Gastroesophageal sphincter (tissue), 4 donors: ENCODE measurements at regions not wholly inside any gene's neighbourhood (a gene's known extent, or its start where the extent isn't known, plus 50 kb on each side); places are given as distances from the start of the nearest gene placed in this dataset.
A peak's percentile ranks its signal among the peaks of the same experiment; 100 is the strongest.

ENCODE experiments used
- ATAC-seq: fragments of 150-250 bp; one replicate; pipeline ENCODE4 v1.9.1; 2016; ENCODE audit warnings: mild to moderate bottlenecking, moderate library complexity
- H3K27ac ChIP-seq, 4 donors: fragments of 200-600 bp; sonication (generic) in 3 of 4; 1 replicate in 3 of 4; 2 replicates in 1 of 4; pipeline ENCODE4 v1.5.1; 2016 to 2019
- H3K27me3 ChIP-seq: fragments of 200-600 bp; sonication (generic); one replicate; pipeline ENCODE4 v1.5.1; 2019
- H3K36me3 ChIP-seq, 2 donors: fragments of 200-600 bp; sonication (generic); one replicate each; pipeline ENCODE4 v1.5.1; 2019; ENCODE audit warnings: control low read depth in 1 of 2
- H3K4me1 ChIP-seq, 3 donors: fragments of 200-600 bp; sonication (generic); 1 replicate in 2 of 3; 2 replicates in 1 of 3; pipeline ENCODE4 v1.5.1; 2016 to 2019; ENCODE audit warnings: control low read depth in 2 of 3
- H3K4me3 ChIP-seq, 2 donors: fragments of 200-600 bp; sonication (generic); one replicate each; pipeline ENCODE4 v1.5.1; 2019; ENCODE audit warnings: mild to moderate bottlenecking in 1 of 2, moderate library complexity in 1 of 2
- H3K9me3 ChIP-seq, 3 donors: fragments of 200-600 bp; sonication (generic); one replicate each; pipeline ENCODE4 v1.5.1; 2017 to 2019; ENCODE audit warnings: control low read depth in 2 of 3
- CTCF ChIP-seq, 4 experiments: fragments of 200-600 bp in 2 of 4; fragments of 450-650 bp in 2 of 4; sonication (generic) in 1 of 4; IDR thresholded peaks; one replicate each; pipeline ENCODE4 v1.5.1; 2017 to 2019; ENCODE audit warnings: antibody characterized with exemption in 4 of 4, mild to moderate bottlenecking in 2 of 4, moderate library complexity in 2 of 4
- EP300 ChIP-seq: sonication (generic); formaldehyde crosslinking; IDR thresholded peaks from one replicate; pipeline ENCODE4 v1.6.1; 2017; ENCODE audit warnings: antibody characterized with exemption, mild to moderate bottlenecking
- POLR2A ChIP-seq, 2 donors: fragments of 450-650 bp; IDR thresholded peaks; one replicate each; pipeline ENCODE4 v1.6.1; 2017; ENCODE audit warnings: antibody characterized with exemption in 2 of 2, mild to moderate bottlenecking in 2 of 2, moderate library complexity in 1 of 2
- POLR2AphosphoS5 ChIP-seq: sonication (generic); formaldehyde crosslinking; IDR thresholded peaks from one replicate; pipeline ENCODE4 v1.6.1; 2017; ENCODE audit warnings: antibody characterized with exemption
- WGBS, 2 donors: methylation state at CpG; one replicate each; pipeline ENCODE4 v1.1.5; 2018; ENCODE audit warnings: low coverage in 1 of 2; 5-methylcytosine and 5-hydroxymethylcytosine counted together

GRCh38 chr4:174066611-174067205 lies 216.8 kb downstream of the FBXO8 start:
- H3K4me1 ChIP-seq = peaks cover 0 to 34% (median 10%) of the 10 kb centered on the region in 3 donors
- no peak overlapping the region for H3K4me3 ChIP-seq
- TF ChIP-seq EP300 (no peak), POLR2A (IDR thresholded peaks at IDR 0.05) (no peak), CTCF (IDR thresholded peaks at IDR 0.05) (no peak), POLR2AphosphoS5 (no peak)
- 41 to 63% methylated on average over 2 to 3 of the region's 3 CpGs for WGBS, 2 donors
- no peak for ATAC-seq
- H3K27ac ChIP-seq = peak overlapping the region in 2 of 4 donors; percentile 47 to 59
- H3K27me3 ChIP-seq = no peaks in the 10 kb centered on the region
- H3K36me3 ChIP-seq = no peaks in the 10 kb centered on the region
- peaks cover 0 to under 1% (median 0%) of the 10 kb centered on the region in 3 donors for H3K9me3 ChIP-seq

GRCh38 chr4:174062831-174063230 lies 220.6 kb downstream of the FBXO8 start:
- TF ChIP-seq CTCF (IDR thresholded peaks at IDR 0.05) (no peak), POLR2A (IDR thresholded peaks at IDR 0.05) (no peak), EP300 (no peak), POLR2AphosphoS5 (no peak)

GRCh38 chr4:174061026-174061425 lies 222.4 kb downstream of the FBXO8 start:
- Histone ChIP-seq H3K27ac (peak overlapping the region in 2 of 4 donors; percentile 5 to 34), H3K4me1 (no peaks in the 10 kb centered on the region), H3K4me3 (no peak overlapping the region), H3K27me3 (no peaks in the 10 kb centered on the region), H3K36me3 (no peaks in the 10 kb centered on the region), H3K9me3 (peaks cover 0 to 16% (median 0%) of the 10 kb centered on the region in 3 donors)
- no peak for TF ChIP-seq EP300
- TF ChIP-seq POLR2A (IDR thresholded peaks at IDR 0.05) = no peak
- no peak for TF ChIP-seq POLR2AphosphoS5
- TF ChIP-seq CTCF (IDR thresholded peaks at IDR 0.05) = no peak
- no peak for ATAC-seq
- 45 to 47% methylated on average over 2 of the region's 2 CpGs for WGBS, 2 donors

More at GRCh38 chr4:174062831-174063230, 220.6 kb downstream of the FBXO8 start:
- H3K4me3 ChIP-seq = no peak overlapping the region
- peaks cover 0 to 12% (median 0%) of the 10 kb centered on the region in 3 donors for H3K4me1 ChIP-seq
- no peak for ATAC-seq
- H3K36me3 ChIP-seq = no peaks in the 10 kb centered on the region
- no peaks in the 10 kb centered on the region for H3K27me3 ChIP-seq
- H3K9me3 ChIP-seq = peaks cover 0 to 16% (median 0%) of the 10 kb centered on the region in 3 donors
- H3K27ac ChIP-seq = no peak overlapping the region

GRCh38 chr4:174058846-174059245 lies 224.6 kb downstream of the FBXO8 start:
- Histone ChIP-seq H3K36me3 (no peaks in the 10 kb centered on the region), H3K4me3 (no peak overlapping the region), H3K4me1 (no peaks in the 10 kb centered on the region), H3K9me3 (peaks cover 0 to 16% (median 0%) of the 10 kb centered on the region in 3 donors), H3K27ac (no peak overlapping the region), H3K27me3 (no peaks in the 10 kb centered on the region)
- TF ChIP-seq POLR2A (IDR thresholded peaks at IDR 0.05) = no peak
- TF ChIP-seq CTCF (IDR thresholded peaks at IDR 0.05) = no peak
- TF ChIP-seq POLR2AphosphoS5 = no peak
- TF ChIP-seq EP300 = no peak
- ATAC-seq = no peak

- 83 to 89% methylated on average over 2 of the region's 3 CpGs for WGBS, 2 donors
- Histone ChIP-seq H3K36me3 (no peaks in the 10 kb centered on the region), H3K9me3 (peaks cover 0 to 16% (median 0%) of the 10 kb centered on the region in 3 donors), H3K4me1 (no peaks in the 10 kb centered on the region), H3K27me3 (no peaks in the 10 kb centered on the region), H3K4me3 (no peak overlapping the region), H3K27ac (no peak overlapping the region)
- TF ChIP-seq CTCF (IDR thresholded peaks at IDR 0.05) = no peak
- no peak for TF ChIP-seq EP300
- no peak for TF ChIP-seq POLR2AphosphoS5
- TF ChIP-seq POLR2A (IDR thresholded peaks at IDR 0.05) = no peak
- ATAC-seq = no peak
Measured at GRCh38 chr4:174056959-174057358, 226.5 kb downstream of the FBXO8 start.
